Heart right ventricle (tissue), 16 donors: ENCODE measurements at regions not wholly inside any gene's neighbourhood (a gene's known extent, or its start where the extent isn't known, plus 50 kb on each side); places are given as distances from the start of the nearest gene placed in this dataset.

Source experiments
- ATAC-seq, 8 donors: fragments of 200-7000 bp; cut with Tn5 transposase; one replicate each; pipeline ENCODE4 v1.9.1; 2020; ENCODE audit warnings: mild to moderate bottlenecking in 8 of 8, moderate library complexity in 8 of 8, moderate number of reproducible peaks in 1 of 8
- DNase-seq, 2 donors: peaks; one replicate each; pipeline ENCODE4 v3.0.0-alpha.2; 2020
- H3K27ac ChIP-seq, 10 donors: fragments of 200-600 bp; sonication (generic) in 2 of 10; one replicate each; pipeline versions ENCODE4 v1.5.0 to v1.8.0; 2020 to 2022; ENCODE audit warnings: mild to moderate bottlenecking in 3 of 10
- H3K27me3 ChIP-seq, 7 donors: fragments of 200-600 bp; one replicate each; pipeline ENCODE4 v1.8.0; 2021 to 2022; ENCODE audit warnings: mild to moderate bottlenecking in 2 of 7
- H3K36me3 ChIP-seq, 9 donors: fragments of 200-600 bp; sonication (generic) in 1 of 9; one replicate each; pipeline versions ENCODE4 v1.5.0 to v1.8.0; 2020 to 2022; ENCODE audit warnings: mild to moderate bottlenecking in 2 of 9
- H3K4me1 ChIP-seq, 9 donors: fragments of 200-600 bp; sonication (generic) in 1 of 9; one replicate each; pipeline versions ENCODE4 v1.5.0 to v1.8.0; 2020 to 2022; ENCODE audit warnings: mild to moderate bottlenecking in 4 of 9
- H3K4me3 ChIP-seq, 10 donors: fragments of 200-600 bp; sonication (generic) in 2 of 10; one replicate each; pipeline versions ENCODE4 v1.5.0 to v1.8.0; 2020 to 2022; ENCODE audit warnings: mild to moderate bottlenecking in 7 of 10, moderate library complexity in 2 of 10
- H3K9me3 ChIP-seq, 11 donors: fragments of 200-600 bp in 10 of 11; sonication (generic) in 2 of 11; one replicate each; pipeline versions ENCODE4 v1.5.0 to v1.8.0; 2013 to 2022; ENCODE audit warnings: mild to moderate bottlenecking in 2 of 11, control low read depth in 1 of 11, moderate library complexity in 1 of 11
- CTCF ChIP-seq, 9 donors: fragments of 200-600 bp; sonication (generic) in 2 of 9; IDR thresholded peaks; one replicate each; pipeline versions ENCODE4 v1.5.0 to v1.8.0; 2021 to 2022; ENCODE audit warnings: antibody characterized with exemption in 9 of 9, mild to moderate bottlenecking in 5 of 9, moderate library complexity in 1 of 9
- WGBS, 2 donors: extraction: QIAGEN DNeasy Blood & Tissue Kit; methylation state at CpG; one replicate each; pipeline ENCODE4 v1.1.7; 2013; ENCODE audit warnings: inconsistent platforms in 1 of 2; 5-methylcytosine and 5-hydroxymethylcytosine counted together
- intact Hi-C, 10 donors: fragments of 100-400 bp; cut with DNase I; formaldehyde crosslinking; loops; one replicate each; pipeline versions ENCODE4 v1.11.1 to v1.14.2; 2022
- donor health status: Arrhythmogenic right ventricular cardiomyopathy.
- donor health status: ischemic (EF 13 %, LVEDD 7.1; RV severe dilation, severe dysfunction).
- donor health status: healthy with polysubstance abuse.
- donor health status: DM: no; HTN: yes; CAD: no.
- donor health status: DM: no; HTN: no; CAD: no.
- donor health status: ischemic (EF 25% LVEDD 6.9; RV normal size, moderate dysfunction).
- donor health status: ischemic (EF 25% LVEDD 5.7; RV mildly dilated, moderate dysfunction).
- donor health status: healthy.
- donor health status: DM: yes; HTN: yes; CAD: no.
- donor health status: Ischemic cardiomyopathy.
- donor health status: ischemic (EF 35%, LVEDD 5.7; RV mildly dilated, moderate dysfunction).
- donor health status: nonischemic (EF 11% LVEDD 7.7; RV severe dilation, severe dysfunction).
- donor health status: DM: yes; HTN: yes; CAD: no.
- donor health status: PGD.
- donor health status: ischemic (EF 29% LVEDD 5.4; RV normal size, mild dysfunction).
- donor health status: nonischemic (EF 23%, LVEDD 6.1; RV moderate dilation, normal function).

GRCh38 chr7:68963552-68963951 is 634.7 kb upstream of the AUTS2 start:
- intact Hi-C loops: no loop called here
- TF ChIP-seq CTCF (IDR thresholded peaks at IDR 0.05): no peak
- ATAC-seq: peak in 1 of 8 donors; percentile 18
- Histone ChIP-seq H3K9me3 (peaks cover 0 to 8% (median 0%) of the 10 kb centered on the region in 11 donors), H3K4me1 (peaks cover 0 to 4% (median 0%) of the 10 kb centered on the region in 9 donors), H3K36me3 (no peaks in the 10 kb centered on the region), H3K27me3 (peaks cover 0 to 7% (median 0%) of the 10 kb centered on the region in 7 donors), H3K4me3 (no peak overlapping the region), H3K27ac (no peak overlapping the region)
- 28 to 44% methylated on average over 4 of the region's 4 CpGs for WGBS, 2 donors
- DNase-seq: no peak

DNA sequence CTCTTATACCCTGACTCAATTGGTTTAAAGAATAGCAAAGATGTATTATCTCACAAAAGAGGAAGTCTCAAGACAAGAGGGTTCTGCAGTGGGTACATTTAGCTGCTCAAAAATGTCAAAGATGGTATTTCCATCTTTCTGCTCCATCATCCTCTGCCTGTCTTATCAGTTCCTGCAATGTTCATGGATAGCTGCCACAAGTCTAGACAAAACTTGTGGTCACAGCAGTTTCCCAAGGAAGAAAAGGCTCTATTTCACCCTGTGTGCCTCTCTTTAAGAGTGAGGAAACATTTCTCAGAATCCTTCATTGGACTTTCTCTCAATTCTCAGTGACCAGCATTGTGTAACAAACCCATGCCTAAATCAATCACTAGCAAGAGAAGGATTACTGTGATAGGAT is 634.2 kb upstream of the AUTS2 start:
- Histone ChIP-seq H3K9me3 (peaks cover 0 to 8% (median 0%) of the 10 kb centered on the region in 11 donors), H3K4me1 (peaks cover 0 to 4% (median 0%) of the 10 kb centered on the region in 9 donors), H3K27ac (no peak overlapping the region), H3K27me3 (peaks cover 0 to 7% (median 0%) of the 10 kb centered on the region in 7 donors), H3K36me3 (no peaks in the 10 kb centered on the region), H3K4me3 (no peak overlapping the region)
- DNase-seq (no peak), ATAC-seq (no peak)
- no peak for TF ChIP-seq CTCF (IDR thresholded peaks at IDR 0.05)
- intact Hi-C loops: no loop called here

DNA sequence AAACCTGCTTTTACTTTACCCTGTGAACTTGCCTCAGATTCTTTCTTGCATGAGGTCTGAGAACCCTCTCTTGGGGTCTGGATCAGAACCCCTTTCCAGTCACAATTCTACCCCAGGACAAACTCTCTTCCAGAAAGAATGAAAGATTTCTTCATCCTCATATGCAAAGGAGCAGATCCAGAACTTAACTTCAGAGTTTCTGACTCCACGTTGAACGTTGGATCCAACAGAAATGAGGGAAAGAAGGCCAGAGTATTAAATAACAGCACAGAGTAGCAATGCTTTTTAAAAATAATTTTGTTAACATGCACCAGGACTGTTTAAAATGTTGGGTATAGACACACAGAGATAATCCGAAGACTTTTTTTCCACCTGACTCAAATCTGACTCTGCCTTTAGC is 632.9 kb upstream of the AUTS2 start:
- no peak for TF ChIP-seq CTCF (IDR thresholded peaks at IDR 0.05)

DNA sequence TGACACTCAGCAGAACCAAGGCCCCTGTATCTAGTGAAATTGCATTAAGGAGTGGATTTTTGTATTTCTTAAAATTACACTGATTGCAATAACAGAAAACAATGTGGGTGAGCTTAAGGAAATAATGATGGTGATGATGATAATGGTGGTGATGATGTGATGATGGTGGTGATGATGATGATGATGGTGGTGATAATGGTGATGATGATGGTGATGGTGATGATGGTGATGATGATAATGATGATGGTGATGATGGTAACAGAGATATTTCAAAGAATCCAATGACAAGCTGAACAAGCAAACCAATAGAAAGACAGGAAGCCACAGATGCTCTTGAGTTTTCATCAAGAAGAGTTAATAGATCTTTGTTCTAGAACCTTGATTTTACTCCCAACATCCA is 630.7 kb upstream of the AUTS2 start:
- peaks cover 0 to 5% (median 0%) of the 10 kb centered on the region in 7 donors for H3K27me3 ChIP-seq
- no peak for TF ChIP-seq CTCF (IDR thresholded peaks at IDR 0.05)
- intact Hi-C loops: no loop called here
- no peak overlapping the region for H3K27ac ChIP-seq
- H3K4me1 ChIP-seq: peaks cover 0 to 4% (median 0%) of the 10 kb centered on the region in 9 donors
- H3K4me3 ChIP-seq: no peak overlapping the region
- DNase-seq (no peak), ATAC-seq (no peak)
- H3K9me3 ChIP-seq: peaks cover 0 to 14% (median 0%) of the 10 kb centered on the region in 11 donors
- H3K36me3 ChIP-seq: no peaks in the 10 kb centered on the region

More for the DNA sequence above, 632.9 kb upstream of the AUTS2 start:
- peaks cover 0 to 7% (median 0%) of the 10 kb centered on the region in 7 donors for H3K27me3 ChIP-seq
- no peak overlapping the region for H3K27ac ChIP-seq
- H3K9me3 ChIP-seq: peaks cover 0 to 13% (median 0%) of the 10 kb centered on the region in 11 donors
- H3K36me3 ChIP-seq: no peaks in the 10 kb centered on the region
- no peak for ATAC-seq
- no peak for DNase-seq
- WGBS, 2 donors: 82 to 83% methylated on average over 3 of the region's 3 CpGs
- H3K4me1 ChIP-seq: peaks cover 0 to 4% (median 0%) of the 10 kb centered on the region in 9 donors
- no peak overlapping the region for H3K4me3 ChIP-seq
- intact Hi-C loops: no loop called here
